OCI-LY1 (cell line): ENCODE measurements at regions not wholly inside any gene's neighbourhood (a gene's known extent, or its start where the extent isn't known, plus 50 kb on each side); places are given as distances from the start of the nearest gene placed in this dataset.

Experiments
- EZH2 ChIP-seq: fragments of 200-600 bp; sonication (generic), shearing (Covaris generic); IDR thresholded peaks from 2 replicates; pipeline ENCODE4 v1.8.0; 2017; ENCODE audit warnings: borderline replicate concordance, mixed run types, mild to moderate bottlenecking, antibody characterized with exemption, low read length, moderate library complexity, mixed read lengths
- TF ChIP-seq, protein P1 (sequence below): fragments of 200-600 bp; sonication (generic), shearing (Covaris generic); IDR thresholded peaks from 2 replicates; pipeline ENCODE4 v1.5.1; 2017; ENCODE audit warnings: mild to moderate bottlenecking, antibody characterized with exemption, low read length, moderate library complexity, mixed read lengths

DNA sequence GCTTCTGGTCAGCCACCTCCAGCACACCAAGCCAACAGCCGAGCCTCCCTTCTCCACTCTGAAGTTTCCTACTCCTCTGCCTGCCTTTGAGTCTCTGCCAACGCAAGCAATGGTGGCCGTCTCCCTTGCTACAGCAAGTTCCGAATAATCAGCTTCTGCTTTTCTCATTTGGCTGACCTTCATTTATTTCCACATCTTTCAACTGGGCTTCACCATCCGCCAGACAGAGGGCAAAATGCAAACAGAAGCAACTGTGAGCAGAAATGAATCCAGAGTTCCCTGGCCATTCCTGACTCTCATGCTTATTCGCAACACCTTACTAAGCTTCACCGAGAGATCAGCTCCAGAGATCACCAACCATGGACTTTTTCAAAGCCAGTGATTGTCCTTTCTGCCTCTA, 621.0 kb downstream of the NPHP4 start:
- TF ChIP-seq, protein P1, sequence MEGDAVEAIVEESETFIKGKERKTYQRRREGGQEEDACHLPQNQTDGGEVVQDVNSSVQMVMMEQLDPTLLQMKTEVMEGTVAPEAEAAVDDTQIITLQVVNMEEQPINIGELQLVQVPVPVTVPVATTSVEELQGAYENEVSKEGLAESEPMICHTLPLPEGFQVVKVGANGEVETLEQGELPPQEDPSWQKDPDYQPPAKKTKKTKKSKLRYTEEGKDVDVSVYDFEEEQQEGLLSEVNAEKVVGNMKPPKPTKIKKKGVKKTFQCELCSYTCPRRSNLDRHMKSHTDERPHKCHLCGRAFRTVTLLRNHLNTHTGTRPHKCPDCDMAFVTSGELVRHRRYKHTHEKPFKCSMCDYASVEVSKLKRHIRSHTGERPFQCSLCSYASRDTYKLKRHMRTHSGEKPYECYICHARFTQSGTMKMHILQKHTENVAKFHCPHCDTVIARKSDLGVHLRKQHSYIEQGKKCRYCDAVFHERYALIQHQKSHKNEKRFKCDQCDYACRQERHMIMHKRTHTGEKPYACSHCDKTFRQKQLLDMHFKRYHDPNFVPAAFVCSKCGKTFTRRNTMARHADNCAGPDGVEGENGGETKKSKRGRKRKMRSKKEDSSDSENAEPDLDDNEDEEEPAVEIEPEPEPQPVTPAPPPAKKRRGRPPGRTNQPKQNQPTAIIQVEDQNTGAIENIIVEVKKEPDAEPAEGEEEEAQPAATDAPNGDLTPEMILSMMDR: no peak
- TF ChIP-seq EZH2: no peak
